GM03348 (cell line): ENCODE measurements at regions not wholly inside any gene's neighbourhood (a gene's known extent, or its start where the extent isn't known, plus 50 kb on each side); places are given as distances from the start of the nearest gene placed in this dataset.
"Not testable (repeated sequence)": the region's sequence is repeated elsewhere in the genome, so short reads cannot be mapped to it uniquely, and the experiment has no call there.

Experiments
- DNase-seq: peaks from one replicate; pipeline ENCODE4 v3.0.0; 2012; ENCODE audit warnings: low spot score

DNA sequence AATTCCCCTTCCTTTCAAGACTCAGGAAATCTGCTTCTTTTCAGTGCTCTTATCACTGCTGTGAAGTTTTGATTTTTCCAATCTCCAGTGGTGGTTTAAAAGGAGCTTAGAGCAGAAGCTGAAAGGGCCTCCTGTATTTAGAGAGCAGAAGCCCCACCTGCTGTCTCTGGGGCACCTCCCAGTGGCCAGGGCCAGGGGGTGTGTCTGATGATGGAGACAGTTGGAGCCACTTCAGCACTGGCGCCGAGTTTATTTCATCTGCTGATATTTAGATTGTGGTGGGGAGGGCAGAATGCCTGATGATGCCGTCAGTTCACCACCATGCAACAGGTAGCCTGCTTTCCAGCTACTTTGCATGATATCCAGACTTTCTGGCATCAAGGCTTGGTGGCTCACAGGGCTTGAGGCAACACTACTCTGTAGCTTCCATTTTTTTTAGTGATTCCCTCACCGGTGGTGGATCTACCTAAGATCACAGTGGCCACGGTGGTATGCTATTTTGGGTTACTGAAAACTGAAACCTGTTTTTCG, 371.9 kb downstream of the KCNRG start:
- peak; percentile 46 for DNase-seq

DNA sequence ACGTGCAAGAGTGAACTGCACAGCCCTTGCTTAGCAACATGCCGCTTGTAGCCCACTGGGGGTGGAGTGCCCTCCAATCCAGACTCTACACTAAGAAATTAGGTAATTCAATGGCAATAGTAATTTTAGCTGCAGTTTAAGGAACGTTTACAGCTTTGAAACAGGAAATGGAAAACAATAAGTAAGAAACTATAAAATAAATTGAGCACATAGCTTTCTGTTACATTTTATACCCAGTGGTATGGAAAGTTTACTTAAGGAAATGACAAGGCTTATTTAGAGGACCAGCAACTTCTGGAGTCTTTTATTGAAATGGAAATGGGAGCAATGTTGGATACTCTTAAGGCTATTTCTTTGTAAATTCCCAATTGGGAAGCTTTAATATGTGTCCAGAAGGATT, 373.2 kb downstream of the KCNRG start:
- no peak for DNase-seq

DNA sequence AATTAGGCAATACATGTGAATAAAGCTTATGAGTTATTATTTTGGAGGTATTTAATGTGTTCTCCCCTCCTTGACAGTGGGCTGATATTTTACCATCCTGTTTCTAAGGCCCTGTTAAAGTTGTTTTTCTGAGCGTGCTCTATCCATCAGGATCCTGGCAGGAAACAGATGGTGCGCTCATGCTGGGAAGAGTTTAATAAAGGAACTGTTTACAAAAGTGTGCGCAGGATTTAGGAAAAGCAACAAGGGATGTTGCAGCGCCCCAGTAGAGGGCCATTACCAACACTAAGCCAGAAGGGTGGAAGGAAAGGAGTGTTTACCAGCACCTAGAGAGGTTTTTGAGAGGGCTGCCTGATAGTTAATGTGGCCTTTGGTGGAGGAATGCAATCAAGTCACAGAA, 374.5 kb downstream of the KCNRG start:
- no peak for DNase-seq

DNA sequence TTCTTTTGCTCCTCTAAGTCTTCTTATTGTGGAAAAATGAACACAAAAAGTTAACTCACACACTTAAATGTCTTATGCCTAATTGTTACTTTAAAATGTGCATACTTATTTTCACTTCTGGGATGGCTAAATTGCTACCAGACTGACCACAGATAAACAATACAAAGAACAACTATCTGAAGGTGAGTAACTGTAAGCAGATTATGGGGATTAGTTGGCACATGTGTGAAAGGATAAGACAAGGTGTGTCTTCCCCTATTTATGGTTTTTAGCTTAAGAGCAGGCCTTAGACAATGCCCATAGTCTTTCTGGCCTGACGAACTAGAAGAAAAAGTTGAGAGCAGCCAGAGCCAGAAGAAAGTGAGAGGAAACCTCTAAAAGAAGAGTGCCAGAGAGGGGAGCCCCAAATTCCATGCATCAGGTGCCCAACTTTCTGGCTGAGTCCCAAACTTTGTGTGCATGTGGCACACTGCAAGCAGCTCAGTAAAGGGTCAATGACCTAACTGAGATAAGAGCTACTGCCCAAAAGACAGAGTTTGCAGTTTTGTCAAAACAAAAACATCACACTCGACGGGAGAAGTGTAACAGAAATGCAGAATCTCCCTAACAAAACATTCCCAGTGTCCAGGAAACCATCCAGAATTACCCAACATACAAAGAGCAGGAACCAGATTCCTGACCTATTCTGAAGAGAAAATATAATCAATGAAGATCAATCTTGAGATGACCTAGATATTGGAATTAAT, 375.4 kb downstream of the KCNRG start:
- DNase-seq = no peak

DNA sequence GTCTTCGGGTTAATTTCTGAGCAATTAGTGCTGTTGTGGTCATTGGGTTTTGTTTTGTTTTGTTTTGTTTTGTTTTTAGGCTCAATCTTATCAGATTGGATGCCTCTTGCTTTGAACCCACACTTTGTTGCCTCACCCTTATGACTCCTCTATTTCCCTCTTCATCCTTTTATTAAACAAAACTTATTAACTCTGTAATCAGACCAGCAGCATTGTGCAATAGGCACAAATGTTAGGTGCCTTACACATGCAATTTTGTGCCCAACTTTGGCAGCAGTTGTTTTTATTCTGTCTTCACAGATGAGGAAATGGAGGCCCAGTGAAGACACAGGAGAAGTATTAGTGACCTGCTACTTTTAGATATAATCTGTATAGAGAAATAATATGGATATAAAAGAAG, 377.7 kb downstream of the KCNRG start:
- no peak for DNase-seq

DNA sequence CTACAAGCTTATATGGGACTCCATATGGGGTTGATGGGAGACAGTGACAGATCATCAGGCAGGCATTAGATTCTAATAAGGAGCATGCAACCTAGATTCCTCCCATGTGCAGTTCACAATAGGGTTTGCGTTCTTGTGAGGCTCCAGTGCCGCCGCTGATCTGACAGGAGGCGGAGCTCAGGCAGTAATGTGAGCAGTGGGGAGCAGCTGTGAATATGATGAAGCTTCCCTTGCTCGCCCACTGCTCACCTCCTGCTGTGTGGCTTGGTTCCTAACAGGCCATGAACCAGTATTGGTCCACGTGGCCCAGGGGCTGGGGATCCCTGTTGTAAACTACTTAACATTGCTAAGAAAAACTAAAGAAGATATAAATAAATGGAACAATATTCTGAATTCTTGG, 378.4 kb downstream of the KCNRG start:
- no peak for DNase-seq

DNA sequence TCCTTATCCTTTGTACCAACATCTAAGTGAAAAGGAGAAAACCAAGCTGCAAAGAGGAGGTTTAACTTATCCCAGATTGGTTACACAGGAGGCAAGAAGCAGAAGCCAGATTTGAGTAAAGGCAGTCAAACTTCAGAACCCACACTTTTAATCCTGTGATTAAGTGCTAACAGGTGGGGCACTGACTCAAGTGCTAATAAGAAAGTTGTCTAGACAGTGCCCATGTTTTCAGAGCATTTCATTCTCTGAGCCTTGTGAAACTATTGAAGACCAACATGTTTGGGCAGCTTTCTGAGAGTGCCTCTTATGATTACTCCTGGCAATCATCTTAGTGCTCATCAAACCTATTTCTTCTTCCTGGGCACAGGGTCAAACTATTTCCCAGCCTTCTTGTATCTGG, 380.8 kb downstream of the KCNRG start:
- no peak for DNase-seq

DNA sequence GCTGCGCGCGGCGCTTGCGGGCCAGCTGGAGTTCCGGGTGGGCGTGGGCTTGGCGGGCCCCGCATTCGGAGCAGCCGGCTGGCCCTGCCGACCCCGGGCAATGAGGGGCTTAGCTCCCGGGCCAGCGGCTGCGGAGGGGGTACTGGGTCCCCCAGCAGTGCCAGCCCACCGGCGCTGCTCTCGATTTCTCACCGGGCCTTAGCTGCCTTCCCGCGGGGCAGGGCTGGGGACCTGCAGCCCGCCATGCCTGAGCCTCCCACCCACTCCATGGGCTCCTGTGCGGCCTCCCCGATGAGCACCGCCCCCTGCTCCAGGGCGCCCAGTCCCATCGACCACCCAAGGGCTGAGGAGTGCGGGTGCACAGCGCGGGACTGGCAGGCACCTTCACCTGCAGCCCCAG, 381.4 kb downstream of the KCNRG start:
- DNase-seq = not testable (repeated sequence)

DNA sequence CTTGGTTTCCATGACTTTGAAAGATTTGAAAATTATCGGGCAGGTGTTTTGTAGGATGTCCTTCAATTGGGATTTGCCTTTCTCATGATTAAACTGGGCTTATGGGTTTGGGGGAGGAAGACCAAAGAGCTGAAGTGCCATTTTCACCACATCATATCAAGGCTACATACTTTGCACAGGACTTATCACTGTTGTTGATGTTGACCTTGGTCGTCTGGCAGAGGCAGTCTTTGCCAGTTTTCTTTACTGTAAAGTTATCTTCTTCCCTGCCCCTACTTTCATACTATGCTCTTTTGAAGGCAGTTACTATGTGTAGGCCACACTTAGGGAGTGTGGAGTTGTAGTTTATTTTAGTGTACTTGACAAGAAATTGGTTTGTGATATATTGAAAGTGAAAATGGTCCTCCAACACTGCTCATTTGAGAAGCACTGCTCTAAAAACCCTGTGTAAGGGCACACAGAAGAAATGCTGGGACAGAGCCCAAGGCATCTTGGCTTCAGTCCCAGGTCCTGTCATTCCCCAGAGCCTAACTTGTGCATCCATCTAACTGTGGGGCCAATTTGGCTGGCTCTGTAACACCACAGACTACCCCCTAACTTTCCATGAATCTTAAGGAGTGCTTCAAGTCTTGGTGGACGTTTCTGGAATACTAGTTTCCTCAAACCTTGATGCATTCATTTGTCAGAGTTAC, 384.9 kb downstream of the KCNRG start:
- DNase-seq = no peak

DNA sequence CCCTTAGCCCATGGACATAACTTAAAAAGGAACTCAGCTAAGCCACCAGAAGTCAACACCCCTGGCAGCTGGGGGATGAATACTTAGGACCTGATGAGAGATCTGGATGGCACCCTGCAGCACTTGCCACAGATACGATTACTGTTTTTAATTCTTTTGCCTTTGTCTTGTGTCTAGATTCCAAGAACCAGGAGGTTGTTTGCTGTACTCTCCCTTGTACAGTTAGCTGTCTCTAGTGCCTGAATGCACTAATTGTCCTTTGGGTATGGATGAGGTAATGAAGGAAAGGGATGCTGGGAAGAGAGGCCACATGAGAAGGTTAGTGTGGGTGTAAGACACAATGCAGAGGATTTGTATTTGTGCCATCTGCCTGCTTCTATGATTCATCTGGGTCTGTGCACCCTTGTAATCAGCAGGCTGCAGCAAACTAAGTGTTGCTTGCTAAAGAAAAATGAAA, 385.8 kb downstream of the KCNRG start:
- DNase-seq = peak; percentile 82

DNA sequence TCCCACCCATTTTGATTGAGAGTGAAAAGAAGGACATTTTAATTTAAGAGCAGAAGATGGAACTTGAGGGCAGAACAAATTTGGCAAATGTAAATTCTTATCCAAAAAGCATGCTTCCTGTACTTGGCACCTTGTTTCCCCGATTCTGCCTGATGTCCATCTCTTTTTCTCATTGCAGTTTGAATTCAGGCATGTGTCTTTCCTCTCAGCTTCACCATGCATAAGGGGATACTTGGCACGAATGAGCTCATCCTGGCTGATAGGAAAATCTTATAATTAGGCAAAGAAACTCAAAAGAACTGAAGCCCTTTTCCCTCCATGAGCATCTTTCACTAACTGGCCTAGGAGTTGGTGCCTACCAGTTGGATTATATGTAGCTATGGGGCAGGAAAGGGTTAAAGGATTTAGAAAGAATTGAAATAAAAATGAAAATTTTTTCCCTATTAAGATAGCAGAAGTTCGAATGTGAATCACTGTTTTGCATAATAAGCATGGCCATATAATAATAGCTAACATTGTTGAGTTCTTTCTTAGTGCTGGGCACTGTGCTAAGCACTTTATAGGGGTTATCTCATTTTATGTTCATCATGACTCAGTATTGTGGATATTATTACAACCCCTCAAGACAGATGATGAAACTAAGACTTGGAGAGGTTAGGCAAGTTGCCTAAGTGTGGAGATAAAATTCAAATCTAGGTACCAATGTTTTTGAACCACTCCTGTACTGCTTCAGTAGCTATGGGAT, 386.6 kb downstream of the KCNRG start:
- DNase-seq = no peak

DNA sequence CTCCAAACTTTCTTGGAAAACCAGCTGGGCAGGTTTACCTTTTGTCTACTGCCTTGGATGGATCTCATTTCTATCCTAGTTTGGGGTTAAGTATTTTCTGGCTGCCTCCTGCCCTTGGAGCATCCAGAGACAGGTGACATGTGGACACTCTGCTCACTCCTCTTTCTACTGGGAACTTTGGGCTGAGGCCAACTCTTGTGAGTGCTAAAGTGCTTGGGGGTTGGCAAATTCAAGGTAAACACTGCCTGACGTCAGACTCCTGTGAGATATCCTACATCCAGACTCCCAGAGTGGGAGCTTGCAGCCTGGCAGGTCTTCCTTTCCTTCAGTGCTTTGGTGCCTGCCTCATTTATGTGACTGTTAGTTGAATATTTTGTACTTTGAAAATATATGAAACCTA, 388.1 kb downstream of the KCNRG start:
- DNase-seq = no peak

DNA sequence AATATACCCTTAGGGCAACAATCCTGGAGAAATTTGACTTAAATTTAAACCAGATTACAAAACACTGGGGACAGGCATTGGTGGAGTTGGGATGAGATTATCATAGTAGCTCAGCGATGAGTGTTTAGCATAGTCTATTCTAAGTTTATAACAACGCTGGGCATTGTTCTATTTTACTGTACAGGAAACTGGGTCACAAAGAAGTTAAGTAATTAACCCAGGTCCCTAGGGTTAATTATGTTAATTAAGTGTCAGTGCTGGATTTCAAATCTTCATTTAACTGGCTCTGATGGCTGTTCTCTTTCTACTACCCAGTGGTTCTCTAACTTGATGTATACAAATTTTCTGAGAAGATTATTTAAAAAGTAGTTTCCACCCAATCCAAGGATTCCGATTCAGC, 388.9 kb downstream of the KCNRG start:
- DNase-seq = no peak

DNA sequence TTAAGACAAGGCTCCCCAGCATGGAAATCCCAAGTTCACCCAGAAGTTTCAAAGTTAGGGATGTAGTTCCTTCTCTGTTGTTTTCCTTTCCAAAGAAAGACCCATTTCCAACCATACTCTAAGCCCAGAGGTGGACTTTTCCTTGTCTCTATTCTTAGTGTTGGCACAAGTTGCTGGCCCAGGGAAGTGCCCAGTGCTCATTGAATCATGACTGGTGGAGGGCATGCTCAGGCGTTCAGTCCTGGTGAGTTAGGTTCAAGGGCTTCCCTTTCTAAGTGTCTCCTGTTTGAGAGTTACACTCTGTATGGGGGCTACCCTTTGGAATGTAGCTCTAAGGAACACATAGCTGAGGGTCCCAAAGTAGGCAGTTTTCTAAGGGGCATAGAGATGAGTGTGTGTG, 389.5 kb downstream of the KCNRG start:
- DNase-seq = no peak

DNA sequence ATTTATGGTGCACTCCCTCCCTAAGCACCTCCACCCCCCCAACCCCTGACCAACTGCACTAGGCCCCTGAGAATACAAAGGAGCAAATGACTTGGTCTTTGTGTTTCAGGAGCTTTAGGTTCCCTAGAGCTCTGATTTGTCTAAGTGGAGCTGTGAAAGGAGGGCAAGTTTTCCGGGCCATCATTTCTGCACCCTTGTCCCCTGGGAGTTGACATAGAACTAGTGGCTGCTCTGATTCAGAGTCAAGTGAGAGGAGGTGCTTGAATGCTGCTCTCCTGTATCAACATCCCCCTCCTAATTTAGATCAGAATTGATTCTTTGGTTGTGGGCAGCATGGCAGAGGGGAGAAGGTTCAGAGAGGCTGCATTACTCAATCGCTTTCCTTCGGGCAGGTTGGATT, 391.6 kb downstream of the KCNRG start:
- no peak for DNase-seq

DNA sequence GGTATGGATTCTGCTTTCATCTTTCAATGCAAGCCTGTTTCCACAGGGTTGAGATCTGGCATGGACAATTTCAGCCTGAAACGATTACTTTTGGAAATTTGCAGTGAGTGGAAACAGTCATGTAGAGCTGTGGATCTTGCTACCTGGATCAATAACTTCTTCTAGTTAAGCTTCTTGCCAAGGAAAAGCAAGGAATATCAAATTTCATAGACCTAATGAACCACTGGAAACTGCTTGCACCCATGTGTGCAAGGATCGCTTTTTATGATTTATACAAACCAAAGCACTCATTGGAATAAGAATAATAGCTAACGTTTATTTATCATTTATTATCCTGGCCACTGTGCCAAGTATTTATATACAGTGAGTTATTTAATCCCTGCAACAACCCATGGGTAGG, 392.8 kb downstream of the KCNRG start:
- DNase-seq = no peak

DNA sequence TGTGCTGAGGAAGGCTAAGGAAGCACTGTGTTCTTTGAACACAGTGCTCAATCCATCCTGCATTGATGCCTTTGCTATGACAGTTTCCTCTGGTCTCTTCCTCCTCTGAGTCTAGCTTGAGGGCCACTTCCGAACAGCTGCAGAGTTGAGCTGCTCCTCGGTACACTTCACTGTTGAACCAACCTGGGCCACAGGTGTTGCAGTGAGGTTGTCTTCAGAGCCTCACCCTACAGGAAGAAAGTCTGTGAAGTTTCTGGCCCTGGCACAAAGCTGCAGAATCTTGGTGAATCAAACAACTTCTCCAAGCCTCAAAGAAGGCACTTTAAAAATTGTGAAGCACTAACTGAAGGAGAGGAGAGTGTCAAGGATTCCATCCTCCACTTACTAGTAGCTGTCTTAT, 394.0 kb downstream of the KCNRG start:
- DNase-seq = no peak

DNA sequence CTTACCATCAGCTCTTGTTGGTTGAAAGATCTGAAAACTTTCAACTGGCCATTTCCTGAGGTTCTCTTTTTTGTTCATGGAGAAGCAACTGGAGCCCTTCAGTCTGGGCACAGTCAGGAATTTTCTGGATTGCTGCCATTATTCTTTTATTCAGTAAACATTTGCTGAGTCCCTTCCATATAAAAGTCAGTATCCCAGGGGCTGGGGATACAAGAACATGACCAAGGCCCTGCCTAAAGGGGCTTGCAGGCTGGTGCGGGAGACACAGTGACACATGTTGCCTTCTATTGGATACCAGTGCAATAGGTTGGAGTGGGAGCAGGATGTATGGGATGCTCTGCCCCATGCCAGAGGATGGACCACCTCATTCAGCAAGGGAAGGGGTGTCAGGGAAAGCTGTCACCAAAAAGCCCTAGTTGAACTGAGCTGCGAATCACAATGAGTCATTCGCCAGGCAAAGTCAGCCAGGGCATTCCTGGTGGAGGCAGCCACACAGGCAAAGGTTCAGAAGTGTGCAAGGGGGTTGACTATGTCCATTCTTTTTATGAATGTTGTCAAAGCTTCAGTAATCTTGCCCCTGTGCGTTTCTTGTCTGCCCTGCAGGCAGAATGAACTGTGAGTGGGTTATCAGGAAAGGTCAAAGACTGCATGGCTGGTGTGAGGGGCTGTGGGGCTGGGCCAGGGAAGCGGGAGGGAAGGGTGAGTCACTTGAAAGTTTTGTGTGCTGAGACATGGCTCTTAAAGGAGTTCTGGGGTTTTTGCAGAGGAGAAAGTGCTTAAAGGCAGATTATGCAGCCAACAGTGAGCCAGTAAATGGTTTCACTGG, 395.9 kb downstream of the KCNRG start:
- peak; percentile 82 for DNase-seq

DNA sequence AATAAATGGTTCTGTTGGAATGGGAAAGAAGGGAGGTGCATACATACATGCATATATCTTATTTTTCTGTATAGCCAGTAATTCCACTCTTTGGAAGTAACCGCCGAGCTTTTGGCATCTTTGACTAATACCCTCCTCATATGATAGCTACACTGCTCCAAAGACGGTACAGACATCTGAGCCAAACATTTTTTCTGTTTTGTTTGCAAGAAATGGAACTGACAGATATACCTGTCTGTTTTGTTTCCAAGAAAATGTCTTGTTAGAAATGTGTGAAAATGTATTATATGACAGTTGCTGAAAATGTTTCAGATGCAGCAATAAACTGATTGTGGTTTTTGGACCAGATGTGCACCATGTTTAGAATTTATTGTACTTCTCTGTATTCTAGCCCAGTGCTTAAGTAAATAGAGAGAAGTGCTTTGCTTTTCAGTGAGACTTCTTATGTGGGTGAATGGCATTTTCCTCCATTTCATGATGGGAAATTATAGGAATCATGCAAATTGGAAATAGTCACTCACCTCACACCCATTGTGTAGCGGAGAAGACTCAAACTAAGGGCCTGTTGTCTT, 396.9 kb downstream of the KCNRG start:
- no peak for DNase-seq

DNA sequence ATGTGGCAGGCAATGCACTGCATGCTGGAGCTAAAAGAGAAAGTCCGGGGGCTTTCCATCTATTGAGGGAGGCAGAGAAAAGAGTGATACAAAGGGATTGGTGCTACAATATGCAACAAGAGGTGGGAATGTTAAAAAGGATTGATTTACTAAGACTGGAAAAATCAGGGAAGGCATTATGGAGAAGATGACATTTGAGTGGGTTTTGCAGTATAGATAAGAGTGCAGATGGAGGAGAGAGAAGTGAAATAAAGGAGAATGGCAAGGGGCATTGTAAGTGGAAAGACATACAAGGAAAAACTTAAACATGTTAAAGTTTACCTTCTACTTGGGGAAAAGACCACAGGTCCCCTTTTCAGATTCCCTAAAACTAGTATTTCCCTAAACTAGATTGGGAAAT, 399.4 kb downstream of the KCNRG start:
- DNase-seq = no peak

DNA sequence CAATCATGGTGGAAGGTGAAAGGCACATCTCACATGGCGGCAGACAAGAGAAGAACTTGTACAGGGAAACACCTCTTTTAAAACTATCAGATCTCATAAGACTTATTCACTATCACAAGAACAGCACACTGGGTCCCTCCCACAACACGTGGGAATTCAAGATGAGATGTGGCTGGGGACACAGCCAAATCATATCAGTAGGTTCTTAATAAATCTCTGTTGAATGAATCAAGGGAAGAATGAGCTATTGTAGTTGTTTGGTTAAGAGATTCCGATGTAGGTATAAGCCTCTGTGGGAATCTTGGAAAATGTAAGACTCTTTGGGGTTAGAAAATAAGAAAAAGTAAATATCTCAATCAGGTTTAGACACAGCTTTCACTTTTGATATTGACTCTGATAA, 400.2 kb downstream of the KCNRG start:
- DNase-seq = no peak

DNA sequence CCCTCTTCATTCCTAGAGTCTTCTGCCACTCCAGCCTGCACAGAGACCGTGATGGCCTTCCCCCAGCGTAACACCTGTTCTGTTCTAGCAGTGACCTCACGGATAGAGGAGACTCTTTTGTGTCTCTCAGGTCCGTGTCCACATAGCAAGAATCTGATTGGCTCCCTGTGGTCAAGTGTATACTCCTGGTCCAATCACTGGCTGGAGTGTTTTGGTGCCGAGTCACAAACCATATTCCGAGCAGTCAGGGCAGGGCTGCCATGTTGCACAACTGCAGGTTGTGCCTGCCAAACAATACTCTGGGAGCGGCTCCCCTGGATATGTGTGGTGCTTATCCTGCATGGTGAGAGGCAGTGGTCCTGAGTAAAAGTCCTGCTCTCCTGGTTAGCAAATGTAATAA, 402.4 kb downstream of the KCNRG start:
- no peak for DNase-seq
